GM13976 (cell line): ENCODE measurements at regions not wholly inside any gene's neighbourhood (a gene's known extent, or its start where the extent isn't known, plus 50 kb on each side); places are given as distances from the start of the nearest gene placed in this dataset.

Source experiments
- DNase-seq: peaks from one replicate; pipeline ENCODE4 v3.0.0; 2012; ENCODE audit warnings: low spot score
- CTCF ChIP-seq: IDR thresholded peaks from 2 replicates; pipeline ENCODE4 v1.5.1; 2012; ENCODE audit warnings: borderline replicate concordance, mild to moderate bottlenecking; ENCODE audit not compliant: insufficient read depth; ENCODE audit errors: extremely low read depth, missing control alignments, control extremely low read depth
- in situ Hi-C: fragments of 300-500 bp; cut with MboI; formaldehyde crosslinking; loops from one replicate; pipeline ENCODE4 v1.12.0; 2022; ENCODE audit warnings: low sequenced_read_pairs, mixed read lengths, inconsistent platforms; ENCODE audit not compliant: unreplicated experiment

- in situ Hi-C loops, result no loop called here
- no peak for DNase-seq
- TF ChIP-seq CTCF, result no peak
These were observed 289.8 kb upstream of the HABP2 start for GRCh38 chr10:113263056-113263455.

- in situ Hi-C loops, result no loop called here
- DNase-seq, result no peak
- no peak for TF ChIP-seq CTCF
These were observed 288.3 kb upstream of the HABP2 start for GRCh38 chr10:113264333-113265131.

GRCh38 chr10:113266147-113266546, 286.7 kb upstream of the HABP2 start:
- DNase-seq, result no peak
- in situ Hi-C loops, result no loop called here
- TF ChIP-seq CTCF, result no peak

- DNase-seq, result no peak
- TF ChIP-seq CTCF, result no peak
- in situ Hi-C loops, result no loop called here
These were observed 285.0 kb upstream of the HABP2 start for GRCh38 chr10:113267619-113268562.

GRCh38 chr10:113269333-113269732, 283.5 kb upstream of the HABP2 start:
- TF ChIP-seq CTCF, result no peak
- no peak for DNase-seq
- in situ Hi-C loops, result no loop called here

GRCh38 chr10:113272511-113272910, 280.3 kb upstream of the HABP2 start:
- DNase-seq, result no peak
- in situ Hi-C loops, result no loop called here
- TF ChIP-seq CTCF, result no peak
